ENCODE measurements at regions not wholly inside any gene's neighbourhood (a gene's known extent, or its start where the extent isn't known, plus 50 kb on each side); places are given as distances from the start of the nearest gene placed in this dataset.

GRCh38 chr15:96225642-96226259 is 104.7 kb upstream of the NR2F2 start (continued):
- TF ChIP-seq ARID5B (CRISPR knock-in tag; IDR thresholded peaks at IDR 0.05) (peak; percentile 20; the same call in 1 of the 2 replicates), ZNF337 (CRISPR knock-in tag; IDR thresholded peaks at IDR 0.05; ENCODE audit: borderline replicate concordance, low read depth) (no peak), ZNF274 (CRISPR knock-in tag; IDR thresholded peaks at IDR 0.05) (no peak), ZNF549 (CRISPR knock-in tag; IDR thresholded peaks at IDR 0.05) (no peak), CREB1 (IDR thresholded peaks at IDR 0.05) (no peak), CREB1 (CRISPR knock-in tag; IDR thresholded peaks at IDR 0.05) (peak; percentile 40; the same call in 1 of the 2 replicates)
- TF ChIP-seq, protein P1, sequence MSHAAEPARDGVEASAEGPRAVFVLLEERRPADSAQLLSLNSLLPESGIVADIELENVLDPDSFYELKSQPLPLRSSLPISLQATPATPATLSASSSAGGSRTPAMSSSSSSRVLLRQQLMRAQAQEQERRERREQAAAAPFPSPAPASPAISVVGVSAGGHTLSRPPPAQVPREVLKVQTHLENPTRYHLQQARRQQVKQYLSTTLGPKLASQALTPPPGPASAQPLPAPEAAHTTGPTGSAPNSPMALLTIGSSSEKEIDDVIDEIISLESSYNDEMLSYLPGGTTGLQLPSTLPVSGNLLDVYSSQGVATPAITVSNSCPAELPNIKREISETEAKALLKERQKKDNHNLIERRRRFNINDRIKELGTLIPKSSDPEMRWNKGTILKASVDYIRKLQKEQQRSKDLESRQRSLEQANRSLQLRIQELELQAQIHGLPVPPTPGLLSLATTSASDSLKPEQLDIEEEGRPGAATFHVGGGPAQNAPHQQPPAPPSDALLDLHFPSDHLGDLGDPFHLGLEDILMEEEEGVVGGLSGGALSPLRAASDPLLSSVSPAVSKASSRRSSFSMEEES (CRISPR knock-in tag; IDR thresholded peaks at IDR 0.05) = no peak

DNA sequence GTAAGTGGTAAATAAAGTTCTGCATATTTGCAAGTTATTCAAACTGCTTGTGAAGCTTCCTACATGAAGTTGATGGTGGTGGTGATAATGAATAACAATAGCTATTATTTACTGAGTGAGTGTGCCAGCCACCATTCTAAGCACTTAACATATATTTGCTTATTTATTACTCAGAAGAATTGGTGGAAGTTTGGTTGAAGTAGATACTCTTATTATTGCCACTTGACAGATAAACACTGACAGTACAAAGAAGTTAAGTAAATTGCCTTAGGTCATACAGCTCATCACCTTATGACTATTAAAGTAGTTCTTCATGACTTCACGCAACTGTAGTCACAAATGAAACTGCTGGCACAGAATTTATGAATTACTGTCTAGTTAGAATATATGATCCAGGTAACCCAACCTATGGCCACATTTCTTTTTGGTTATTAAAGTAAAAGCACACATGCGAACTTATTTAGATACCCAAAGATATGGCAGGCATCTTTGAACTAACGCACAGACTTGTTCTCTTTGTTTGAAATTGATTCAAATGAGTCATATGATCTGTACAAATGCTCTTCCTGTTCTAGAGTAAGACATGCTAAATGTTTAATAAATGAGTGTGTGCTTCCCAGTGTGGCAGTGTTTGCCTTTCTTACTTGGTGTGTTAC is 99.8 kb upstream of the NR2F2 start:
- H3K9me3 ChIP-seq (ENCODE audit: low read length) = no peaks in the 10 kb centered on the region
- no peak overlapping the region for H3K4me3 ChIP-seq (replicated peaks in 1 of 3; ENCODE audit: insufficient read depth in 1 of 3, low read depth in 2 of 3, low read length in 3 of 3)
- H3K9ac ChIP-seq (ENCODE audit: insufficient read depth, low read depth, low read length) = no peak overlapping the region
- no peaks in the 10 kb centered on the region for H3K79me2 ChIP-seq (ENCODE audit: insufficient read depth, low read length)
- no peaks in the 10 kb centered on the region for H3K27me3 ChIP-seq (ENCODE audit: control insufficient read depth in 1 of 2, insufficient read depth in 2 of 2, low read length in 2 of 2)
- BruUV-seq (replicated peaks) = no TSS peak
- no peaks in the 10 kb centered on the region for H4K20me1 ChIP-seq (ENCODE audit: insufficient read depth, low read length)
- H2AFZ ChIP-seq (ENCODE audit: low read length) = no peak overlapping the region
- no peak for ATAC-seq
- H3K4me1 ChIP-seq (ENCODE audit: insufficient read depth, low read length) = peaks cover 11% of the 10 kb centered on the region
- ChIA-PET CTCF (ENCODE audit: low intra/inter-chr PET ratio, low total read pairs) (no interaction called here), POLR2A (no interaction called here)
- H3K4me2 ChIP-seq (ENCODE audit: low read depth, low read length) = no peak overlapping the region
- H3K27ac ChIP-seq (ENCODE audit: extremely low read length, insufficient read depth, low read length) = no peak overlapping the region
- no peak for DNase-seq (ENCODE audit: low spot score)
- no peaks in the 10 kb centered on the region for H3K36me3 ChIP-seq (replicated peaks in 1 of 2; ENCODE audit: control insufficient read depth in 1 of 2, insufficient read depth in 2 of 2, low read length in 2 of 2)
- intact Hi-C loops (cut with micrococcal nuclease; ENCODE audit: unreplicated experiment) (no loop called here), in situ Hi-C loops (cut with HindIII; ENCODE audit: extremely low pct_ligation_motif_present, low pct_unique_long_range_greater_than_20kb) (no loop called here)
- WGBS (ENCODE audit: low lambda C conversion rate) = 90% methylated on average over 3 of the region's 3 CpGs
- FAIRE-seq = no peak
- TF ChIP-seq ZBTB42 (CRISPR knock-in tag; IDR thresholded peaks at IDR 0.05) (no peak), ZBTB20 (CRISPR knock-in tag; IDR thresholded peaks at IDR 0.05; ENCODE audit: borderline replicate concordance, low read depth) (no peak), CSRNP1 (CRISPR knock-in tag; IDR thresholded peaks at IDR 0.05) (no peak), SOX6 (IDR thresholded peaks at IDR 0.05) (no peak), SOX6 (CRISPR knock-in tag; IDR thresholded peaks at IDR 0.05) (no peak), YY1 (IDR thresholded peaks at IDR 0.05; ENCODE audit: insufficient read depth, insufficient replicate concordance, low read depth, low read length) (no peak)
